Fibroblast of skin of back (primary cell): ENCODE measurements at regions not wholly inside any gene's neighbourhood (a gene's known extent, or its start where the extent isn't known, plus 50 kb on each side); places are given as distances from the start of the nearest gene placed in this dataset.
A peak's percentile ranks its signal among the peaks of the same experiment; 100 is the strongest.
"Not testable (repeated sequence)": the region's sequence is repeated elsewhere in the genome, so short reads cannot be mapped to it uniquely, and the experiment has no call there.

Experiments
- DNase-seq: peaks from one replicate; pipeline ENCODE4 v3.0.0-alpha.2; 2013

DNA sequence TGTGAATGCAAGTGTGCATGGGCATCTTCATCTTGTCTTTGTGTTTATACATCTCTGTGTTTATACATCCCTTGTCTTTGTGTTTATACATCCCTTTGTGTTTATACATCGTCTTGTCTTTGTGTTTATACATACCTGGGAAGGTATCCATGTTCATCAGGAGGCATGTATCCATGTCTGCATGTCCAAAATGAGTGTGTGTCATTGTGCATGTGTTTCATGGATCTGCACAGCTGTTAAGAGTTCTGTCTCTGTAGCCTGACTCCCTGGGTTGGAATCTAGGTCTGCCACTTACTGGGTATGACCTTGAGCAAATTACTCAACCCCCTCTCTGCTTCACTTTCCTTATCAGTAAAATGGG, 50.1 kb upstream of the SIRPA start:
- DNase-seq, result no peak

DNA sequence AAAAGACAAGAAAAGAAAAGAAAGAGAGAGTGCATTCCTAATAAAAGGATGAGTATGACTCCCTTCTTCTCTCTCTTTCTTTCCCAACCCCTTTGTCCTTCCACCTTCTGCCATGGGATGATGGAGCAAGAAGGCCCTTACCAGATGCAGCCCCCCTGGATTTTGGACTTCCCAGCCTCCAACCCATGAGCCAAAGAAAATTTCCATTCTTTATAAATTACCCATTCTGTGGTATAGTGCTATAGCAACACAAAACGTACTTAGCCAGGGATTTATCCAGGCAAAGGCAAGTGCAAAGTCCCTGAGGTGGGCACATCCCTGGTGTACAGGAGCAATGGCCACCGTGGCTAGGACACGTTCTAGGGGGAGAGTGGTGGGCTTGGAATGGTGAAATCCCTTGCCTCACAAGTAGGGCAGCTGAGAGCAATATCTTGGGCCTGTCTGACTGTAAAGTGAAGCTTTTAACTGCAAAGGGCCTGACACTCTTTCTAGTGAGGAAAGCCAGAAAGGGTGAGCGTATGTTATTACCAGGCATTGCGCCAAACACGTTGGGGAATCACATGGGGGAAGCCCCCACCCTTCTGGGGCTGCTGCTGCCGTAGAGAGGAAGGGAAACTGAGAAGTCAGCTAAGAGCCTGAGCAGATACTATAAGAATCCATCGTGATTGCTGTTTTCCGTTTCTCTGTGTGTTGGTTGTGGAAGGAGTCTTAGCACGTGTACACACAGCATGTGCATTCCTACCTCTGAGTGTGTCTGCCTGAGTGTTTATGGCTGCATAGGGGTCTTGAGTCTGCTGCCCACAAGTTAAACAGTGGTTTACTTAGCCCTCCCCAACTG, 50.7 kb upstream of the SIRPA start:
- DNase-seq, result peak; percentile 59

DNA sequence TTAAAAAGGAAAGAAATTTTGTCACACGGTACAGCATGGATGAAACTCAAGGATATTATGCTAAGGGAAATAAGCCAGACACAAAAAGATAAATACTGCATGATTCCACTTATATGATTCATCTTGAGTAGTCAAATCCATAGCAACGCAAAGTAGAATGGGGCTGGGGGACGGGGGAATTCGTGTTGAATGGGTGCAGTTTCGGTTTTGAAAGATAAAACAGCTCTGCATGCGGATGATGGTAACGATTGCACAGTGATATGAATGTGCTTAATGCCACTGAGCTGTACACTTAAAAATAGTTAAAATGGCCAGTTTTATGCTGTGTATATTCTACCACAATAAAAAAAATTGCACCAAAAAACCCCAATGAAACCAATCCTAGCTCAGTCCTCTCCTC, 52.9 kb upstream of the SIRPA start:
- DNase-seq, result no peak

DNA sequence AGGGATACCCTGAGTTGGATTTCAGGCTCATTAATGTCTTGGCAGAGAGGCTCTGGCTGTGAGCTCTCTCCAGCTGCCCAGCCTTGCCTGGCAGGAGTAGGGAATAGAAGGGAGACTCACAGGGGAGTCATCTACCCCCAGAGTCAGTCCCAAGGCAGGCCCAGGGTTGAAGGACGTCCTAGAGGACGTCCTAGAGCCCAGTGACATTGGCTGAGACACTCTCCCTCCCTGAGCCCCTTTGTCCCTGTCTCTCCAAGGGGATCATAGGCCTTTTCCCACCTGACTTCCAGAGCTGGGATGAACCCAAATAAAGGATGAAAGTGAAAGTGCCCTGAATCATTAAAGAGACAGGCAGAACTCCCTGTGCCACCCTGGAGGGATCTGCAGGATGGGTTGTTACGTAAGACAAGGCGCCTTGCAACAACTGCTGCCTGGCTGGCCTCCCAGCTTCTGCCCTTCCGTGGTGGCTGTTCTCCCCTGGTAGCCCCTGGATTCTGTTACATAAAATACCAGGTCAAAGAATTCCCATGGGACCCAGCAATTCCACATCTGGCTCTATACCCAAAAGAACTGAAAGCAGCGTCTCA, 53.6 kb upstream of the SIRPA start:
- DNase-seq, result no peak

DNA sequence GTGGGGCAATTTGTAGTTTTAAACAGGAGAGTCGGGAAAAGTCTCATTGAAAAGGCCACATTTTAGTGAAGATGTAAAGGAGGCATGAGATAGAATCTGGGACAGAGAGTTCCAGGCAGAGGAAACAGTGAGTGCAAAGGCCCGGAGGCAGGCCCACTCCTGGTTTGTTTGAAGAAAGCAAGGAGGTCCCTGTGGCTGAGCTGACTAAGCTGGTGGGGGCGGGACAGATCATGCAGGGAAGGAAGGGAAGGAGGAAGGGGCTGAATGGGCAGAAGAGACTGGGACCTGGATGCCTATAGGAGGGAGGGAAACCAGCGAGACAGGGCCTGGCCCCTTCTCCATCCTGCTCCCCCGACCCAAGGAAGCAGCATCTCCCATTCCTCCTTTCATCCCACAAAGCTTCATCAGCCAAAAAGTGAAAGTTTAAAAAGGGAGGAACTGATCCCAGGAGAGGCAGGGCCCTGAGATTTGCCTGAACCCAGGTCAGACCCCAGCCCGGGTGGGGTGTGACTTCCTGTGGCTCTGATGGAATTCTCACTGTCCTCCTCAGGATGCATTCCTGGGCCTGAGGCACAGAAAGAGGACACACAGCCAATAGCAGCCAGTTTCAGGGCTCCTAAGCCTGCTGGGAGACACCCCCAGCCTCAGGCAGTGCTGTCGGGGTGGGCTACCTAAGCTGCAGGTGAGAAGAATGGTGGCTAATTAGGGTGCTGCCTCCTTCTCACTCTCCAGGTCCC, 54.2 kb upstream of the SIRPA start:
- peak; percentile 45 for DNase-seq

DNA sequence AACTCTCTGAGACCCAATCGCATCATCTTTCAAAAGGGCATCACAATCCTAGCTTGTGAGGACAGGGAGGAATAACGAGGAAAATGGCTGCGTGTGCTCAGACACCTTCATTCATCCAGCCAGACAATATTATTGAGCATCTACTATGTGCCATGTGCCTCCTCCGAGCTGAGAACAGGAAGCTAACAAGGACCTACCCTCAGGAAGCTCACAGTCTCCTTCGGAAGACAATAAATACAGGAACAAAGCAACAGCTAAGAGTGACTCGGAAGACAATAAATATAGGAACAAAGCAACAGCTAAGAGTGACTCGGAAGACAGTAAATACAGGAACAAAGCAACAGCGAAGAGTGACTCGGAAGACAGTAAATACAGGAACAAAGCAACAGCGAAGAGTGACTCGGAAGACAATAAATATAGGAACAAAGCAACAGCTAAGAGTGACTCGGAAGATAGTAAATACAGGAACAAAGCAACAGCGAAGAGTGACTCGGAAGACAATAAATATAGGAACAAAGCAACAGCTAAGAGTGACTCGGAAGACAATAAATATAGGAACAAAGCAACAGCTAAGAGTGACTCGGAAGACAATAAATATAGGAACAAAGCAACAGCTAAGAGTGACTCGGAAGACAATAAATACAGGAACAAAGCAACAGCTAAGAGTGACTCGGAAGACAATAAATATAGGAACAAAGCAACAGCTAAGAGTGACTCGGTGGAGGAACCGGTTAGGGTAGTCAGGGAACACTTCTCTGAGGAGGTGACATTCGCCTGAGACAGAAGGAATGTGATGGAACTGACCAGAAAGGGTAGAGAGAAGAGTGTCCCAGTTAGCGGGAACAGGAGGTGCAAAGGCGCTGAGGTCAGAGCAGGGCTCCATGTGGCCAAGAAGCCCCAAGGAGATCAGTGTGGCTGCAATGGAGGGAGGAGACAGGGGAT, 55.6 kb upstream of the SIRPA start:
- not testable (repeated sequence) for DNase-seq

DNA sequence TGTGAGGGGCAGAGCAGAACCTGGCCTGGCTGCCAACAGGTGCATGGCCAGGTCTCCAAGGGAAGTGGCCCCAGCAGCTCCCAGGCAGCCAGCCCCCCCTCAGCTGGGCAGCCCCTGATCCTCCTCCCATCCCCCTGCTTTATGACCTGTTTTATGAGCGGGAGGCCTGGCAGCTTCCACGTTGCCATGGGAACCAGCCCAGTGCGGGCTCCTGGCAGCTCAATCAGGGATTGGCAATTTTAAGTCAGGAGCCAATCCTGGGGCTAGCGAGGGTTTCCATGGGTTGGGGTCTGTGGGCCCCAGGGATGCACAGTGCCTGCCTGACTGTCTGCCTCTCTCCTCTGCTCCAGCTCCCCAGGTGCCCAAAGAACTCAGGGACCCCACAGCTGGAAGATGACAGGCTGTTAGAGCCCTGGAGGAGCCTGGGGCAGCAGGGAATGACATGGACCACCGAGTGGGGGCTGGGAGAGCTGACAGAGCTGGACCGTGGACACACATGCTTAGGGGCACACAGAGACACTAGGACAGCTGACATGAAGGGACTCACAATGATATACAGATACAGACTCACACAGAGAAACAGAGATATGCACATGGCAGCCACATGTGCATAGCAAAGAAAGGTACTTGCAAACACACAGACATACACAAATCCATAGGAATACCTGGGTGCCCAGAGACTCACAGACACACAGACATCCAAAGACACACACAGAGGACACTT, 56.5 kb upstream of the SIRPA start:
- DNase-seq, result no peak

DNA sequence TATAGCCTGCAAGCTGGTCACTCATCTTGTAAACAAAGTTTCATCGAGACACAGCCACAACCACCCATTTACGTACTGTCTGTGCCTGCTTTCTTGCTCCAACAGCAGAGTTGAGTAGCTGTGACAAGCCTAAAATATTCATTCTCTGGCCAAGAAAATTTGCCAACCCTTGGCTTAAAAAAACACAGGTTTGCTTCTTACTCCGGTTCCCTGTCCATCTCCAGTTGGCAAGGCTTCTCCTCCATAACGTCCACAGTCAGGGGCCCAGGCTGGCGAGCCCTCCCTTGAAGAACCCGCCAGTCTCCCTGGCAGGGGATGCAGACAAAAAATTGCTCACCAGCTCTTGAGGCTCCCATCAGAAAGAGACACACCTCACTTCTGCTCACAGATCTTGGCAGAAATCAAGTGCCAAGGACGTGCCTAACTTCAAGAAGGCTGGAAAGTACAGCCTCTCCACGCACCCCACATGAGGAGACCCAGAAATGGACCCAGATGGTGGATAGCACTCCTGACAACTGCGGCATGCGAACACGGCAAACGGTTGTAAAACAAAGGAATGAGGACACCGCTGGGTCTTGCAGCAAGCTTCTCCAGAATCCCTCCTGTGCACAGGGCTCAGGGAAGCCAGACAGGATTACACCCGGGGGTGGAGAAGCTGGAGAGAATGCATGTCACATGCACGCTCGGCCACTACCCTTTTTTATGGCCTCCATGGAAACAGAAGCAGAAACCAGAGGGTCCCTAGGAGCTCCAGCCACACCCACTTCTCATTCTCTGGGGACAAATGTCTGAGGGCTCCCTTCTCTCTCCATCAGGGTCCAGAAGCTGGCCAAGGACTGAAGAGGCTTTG, 59.8 kb upstream of the SIRPA start:
- no peak for DNase-seq

DNA sequence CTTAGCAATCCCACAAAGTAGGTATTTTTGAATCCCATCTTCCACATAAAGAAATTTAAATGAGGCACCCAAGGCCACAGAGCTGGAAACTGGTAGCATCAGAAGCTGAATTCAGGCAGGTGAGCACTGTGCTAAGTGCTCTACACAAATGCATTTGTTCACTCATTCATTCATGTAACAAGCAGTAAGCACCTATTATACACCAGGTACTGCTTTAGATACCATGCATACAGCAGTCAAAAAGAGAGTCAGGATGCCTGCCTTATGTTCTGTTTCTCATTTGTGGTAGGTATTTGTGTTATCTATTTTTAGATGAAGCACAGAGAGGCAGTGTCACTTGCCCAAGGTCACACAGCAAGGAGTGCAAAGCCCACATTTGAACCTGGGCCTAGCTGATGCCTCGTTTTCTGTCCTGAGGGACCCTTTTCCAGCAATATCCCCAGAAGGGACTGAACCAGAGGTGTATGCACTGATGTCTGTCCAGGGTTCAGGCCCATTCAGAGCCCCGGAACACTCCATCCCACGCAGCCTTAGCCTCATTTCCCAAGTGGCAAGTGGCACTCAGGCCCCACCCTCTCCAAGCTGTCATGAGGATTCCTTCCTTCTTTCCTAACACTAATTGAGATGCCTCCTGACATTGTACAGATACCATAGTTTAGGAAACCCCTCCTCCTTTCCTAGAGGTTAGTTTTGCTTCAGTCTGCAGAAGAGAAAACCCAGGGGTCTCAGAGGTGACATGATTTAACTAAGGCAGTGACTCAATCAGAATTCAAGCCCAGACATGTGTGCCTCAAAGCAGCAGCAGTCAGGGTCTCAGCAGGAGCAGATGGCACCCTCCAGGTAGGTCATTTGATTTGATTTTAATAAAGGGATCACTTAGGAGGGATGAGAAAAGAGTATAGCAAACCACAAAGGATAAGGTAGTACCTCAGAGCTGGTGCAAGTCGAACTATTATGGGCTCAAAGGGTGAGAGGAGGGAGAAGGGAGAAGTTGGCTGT, 61.2 kb upstream of the SIRPA start:
- no peak for DNase-seq

DNA sequence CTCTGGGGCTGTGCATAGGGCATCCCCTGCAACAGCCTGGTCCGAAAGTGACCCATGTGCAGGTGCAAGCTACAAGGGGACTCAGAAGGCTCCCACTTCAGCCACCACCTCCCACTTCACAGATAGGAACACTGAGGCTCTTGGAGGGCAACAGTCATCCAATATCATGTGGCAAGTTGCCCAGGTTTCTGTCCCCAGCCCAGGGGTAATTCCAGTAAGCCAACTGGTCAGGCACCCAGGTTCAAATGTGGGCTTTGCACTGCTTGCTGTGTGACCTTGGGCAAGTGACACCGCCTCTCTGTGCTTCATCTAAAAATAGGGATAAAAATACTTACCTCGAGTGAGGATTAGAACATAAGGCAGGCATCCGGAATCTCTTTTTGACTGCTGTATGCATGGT, 62.0 kb upstream of the SIRPA start:
- no peak for DNase-seq

DNA sequence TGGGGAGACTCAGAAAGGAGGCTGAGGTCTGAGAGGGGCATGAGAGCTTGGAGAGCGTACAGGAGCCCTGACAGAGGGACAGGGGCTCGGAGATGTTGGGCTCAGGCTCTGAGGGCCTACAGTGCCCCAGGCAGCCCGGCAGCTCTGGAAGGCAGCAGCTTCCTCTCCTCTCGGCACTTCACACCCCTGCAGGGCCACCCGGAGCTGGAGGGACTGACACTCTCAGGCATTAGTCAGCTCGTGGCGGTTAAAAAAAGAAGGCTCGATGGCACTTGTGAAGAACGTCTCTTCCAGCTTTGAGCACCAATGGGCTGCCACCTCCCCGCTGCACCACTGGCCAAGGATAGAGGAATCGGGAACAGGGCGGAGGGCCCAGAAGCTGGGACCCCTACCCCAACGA, 62.6 kb upstream of the SIRPA start:
- peak; percentile 64 for DNase-seq

DNA sequence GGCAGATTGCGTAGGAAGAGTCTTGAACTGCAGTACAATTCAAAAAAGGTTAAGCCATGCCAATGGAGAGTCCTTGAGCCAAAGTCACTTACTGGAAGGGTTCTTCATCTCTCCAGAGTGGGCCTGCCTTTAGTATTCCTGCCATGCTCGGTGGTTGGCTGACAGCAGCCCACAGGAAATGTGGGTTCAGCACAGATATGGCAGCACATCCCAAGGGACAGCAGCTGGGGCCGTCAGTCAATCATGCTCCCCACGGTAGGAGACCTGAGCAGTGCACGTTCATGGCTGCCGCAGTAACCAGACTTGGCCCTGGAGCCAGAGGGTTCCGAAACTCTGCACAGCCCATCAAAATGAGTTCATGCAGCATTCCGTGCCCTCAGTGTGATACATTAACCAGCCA, 63.6 kb upstream of the SIRPA start:
- no peak for DNase-seq

DNA sequence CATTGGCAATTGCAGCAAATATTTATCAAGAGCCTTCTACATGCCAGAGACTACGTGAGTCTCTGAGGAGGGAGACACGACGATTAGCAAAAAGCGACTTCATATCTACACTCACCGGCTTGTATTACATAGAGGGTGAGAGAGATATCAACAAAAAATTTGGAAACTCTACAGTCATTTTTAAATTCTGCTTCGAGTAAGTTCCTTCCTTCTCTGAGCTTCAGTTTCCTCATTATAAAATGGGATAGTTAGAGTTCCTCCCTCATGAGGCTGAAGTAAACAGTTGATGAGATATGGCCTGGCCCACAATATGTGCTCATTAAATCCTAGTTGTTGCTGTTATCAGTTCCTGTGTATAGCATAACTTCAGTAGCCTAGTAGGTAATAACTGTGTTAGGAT, 64.1 kb upstream of the SIRPA start:
- DNase-seq, result no peak

DNA sequence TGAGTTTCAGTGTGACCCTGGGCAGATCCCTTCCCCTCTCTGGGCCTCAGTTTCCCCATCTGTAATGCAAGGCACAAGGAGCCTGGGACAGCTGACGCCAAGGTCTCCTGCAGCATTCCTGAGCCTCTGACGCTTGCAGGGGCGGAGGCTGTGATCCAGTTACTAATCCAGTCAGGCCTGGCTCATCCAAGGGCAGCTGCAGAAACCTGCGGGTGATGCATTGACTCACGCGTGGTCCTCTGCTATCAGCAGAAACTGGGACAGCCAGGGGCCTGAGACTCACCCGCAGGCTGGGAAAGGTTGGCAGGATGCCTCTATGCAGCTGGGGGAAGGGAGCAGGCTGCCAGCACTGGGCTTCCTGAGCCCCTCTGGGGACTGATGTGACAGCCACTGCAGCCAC, 65.0 kb upstream of the SIRPA start:
- peak; percentile 98 for DNase-seq

DNA sequence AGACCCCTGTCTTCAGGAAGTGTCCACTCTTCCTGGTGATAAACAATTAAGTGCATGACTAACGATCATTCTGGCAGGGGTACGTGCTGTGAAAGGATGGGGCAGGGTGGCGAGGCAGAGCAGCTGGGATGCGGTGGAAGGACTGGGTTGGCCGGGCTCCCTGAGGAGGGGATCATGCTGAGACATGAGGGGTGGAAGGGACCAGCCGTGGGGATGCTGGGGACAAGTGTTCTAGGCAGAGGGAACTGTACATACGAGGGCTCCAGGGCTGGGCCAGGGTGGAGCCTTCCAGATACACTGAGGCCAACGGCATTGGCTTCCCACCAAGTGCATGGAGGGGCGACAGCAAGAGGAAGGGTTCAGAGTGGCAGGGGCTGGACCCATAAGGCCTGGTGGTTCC, 65.7 kb upstream of the SIRPA start:
- DNase-seq, result no peak

DNA sequence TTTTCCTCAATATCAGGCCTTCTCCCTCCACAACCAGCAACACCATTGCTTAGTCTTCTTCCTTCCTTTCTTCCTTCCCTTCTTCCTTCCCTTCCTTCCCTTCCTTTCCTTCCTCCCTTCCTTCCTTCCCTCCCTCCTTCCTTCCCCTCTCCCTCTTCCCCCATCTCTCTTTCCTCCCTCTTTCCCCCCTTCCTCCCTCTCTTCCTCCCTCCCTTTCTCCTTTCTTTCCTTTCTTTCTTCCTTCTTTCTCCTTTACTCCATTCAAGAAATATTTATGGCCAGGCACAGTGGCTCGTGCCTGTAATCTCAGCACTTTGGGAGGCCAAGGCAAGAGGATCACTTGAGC, 66.4 kb upstream of the SIRPA start:
- no peak for DNase-seq

DNA sequence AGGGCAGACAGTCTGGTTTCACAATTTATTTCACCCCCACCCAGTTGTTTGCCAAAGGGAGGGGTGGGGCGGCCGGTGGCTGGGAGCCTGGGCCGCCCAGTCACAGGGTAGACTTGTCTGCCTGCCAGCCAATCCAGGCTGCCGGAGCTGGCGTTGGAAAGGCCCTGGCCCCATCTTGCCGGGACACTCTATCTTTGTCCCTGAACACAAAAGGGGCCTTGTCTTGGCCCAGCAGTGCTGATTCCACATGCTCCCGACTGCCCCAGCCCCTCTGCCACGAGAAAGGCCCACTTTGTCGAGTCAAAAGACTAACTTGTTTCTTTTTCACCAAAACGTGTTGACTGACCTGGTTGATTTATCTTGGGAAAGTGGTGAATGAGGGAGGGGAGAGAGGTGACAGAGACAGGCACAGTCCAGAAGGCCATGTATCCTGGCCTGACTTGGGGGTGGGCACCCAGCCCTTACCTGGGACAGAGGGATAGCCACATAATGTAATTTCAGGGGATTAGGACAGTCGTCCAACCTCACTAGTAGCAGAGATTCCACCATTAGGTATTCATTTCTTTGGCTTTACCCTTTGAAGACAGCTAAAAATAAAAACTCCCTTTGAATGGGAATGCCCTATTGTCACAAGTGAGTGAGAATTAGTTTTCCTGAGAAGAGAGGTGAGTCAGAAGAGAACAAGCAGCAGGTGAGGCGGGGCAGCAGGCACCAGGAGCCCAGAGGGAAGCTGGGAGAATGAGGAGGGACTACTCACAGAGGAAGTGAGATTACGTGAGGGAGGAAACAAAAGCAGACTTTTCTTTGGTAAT, 67.0 kb upstream of the SIRPA start:
- DNase-seq, result no peak

DNA sequence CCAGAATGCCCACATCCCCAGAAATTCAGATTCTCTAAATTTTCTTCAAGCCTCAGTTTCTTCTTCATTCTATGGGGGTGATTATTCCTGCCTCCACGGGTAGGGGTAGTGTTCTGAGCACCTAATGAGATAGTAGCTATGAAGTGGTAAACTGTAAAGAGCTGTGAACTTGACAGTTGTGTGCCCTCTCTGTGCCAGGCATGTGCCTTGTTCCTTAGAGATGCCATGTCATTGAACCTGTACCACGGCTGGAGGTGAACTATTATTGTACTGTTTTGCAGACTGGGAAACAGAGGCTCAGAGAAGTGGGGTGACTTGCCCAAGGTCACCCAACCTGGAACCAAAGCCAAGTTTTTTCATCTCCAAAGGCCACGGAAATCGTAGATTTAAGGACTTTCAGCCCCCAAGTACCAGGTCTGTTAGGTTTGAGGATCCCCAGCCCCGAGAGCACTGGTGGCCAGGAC, 67.7 kb upstream of the SIRPA start:
- DNase-seq, result no peak

DNA sequence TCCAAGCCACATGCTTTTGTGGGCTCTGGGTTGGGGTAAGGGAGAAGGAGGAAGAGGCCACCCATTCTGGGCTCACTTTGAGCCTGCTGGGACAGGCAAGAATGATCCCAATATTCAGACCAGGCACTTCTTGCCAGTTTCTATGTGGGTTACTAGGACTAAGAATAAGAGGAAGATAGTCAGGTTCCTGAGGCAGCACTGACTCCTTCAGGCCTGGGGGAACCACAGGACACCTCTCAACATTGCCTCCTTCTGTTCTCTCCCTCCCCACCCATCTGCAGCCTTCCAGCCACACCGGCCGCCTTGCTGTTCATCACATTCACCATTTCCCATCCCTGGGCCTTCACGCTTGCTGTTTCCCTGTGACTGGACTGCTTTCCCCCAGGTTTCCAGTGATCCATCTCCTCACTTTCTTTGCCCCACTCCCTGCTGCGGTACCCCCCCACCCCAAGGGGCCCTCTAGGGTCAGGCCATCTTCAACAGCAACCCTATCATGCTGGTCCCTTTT, 69.2 kb upstream of the SIRPA start:
- DNase-seq, result no peak
